KBM-7 (cell line): ENCODE measurements at regions not wholly inside any gene's neighbourhood (a gene's known extent, or its start where the extent isn't known, plus 50 kb on each side); places are given as distances from the start of the nearest gene placed in this dataset.

Source experiments
- DNase-seq: peaks from one replicate; pipeline ENCODE4 v3.0.0-alpha.2; 2015
- in situ Hi-C: fragments of 300-500 bp; cut with MboI; formaldehyde crosslinking; loops from 2 replicates; pipeline ENCODE4 v1.14.3; 2020; ENCODE audit warnings: low sequenced_read_pairs, low pct_unique_long_range_greater_than_20kb, mixed read lengths

DNA sequence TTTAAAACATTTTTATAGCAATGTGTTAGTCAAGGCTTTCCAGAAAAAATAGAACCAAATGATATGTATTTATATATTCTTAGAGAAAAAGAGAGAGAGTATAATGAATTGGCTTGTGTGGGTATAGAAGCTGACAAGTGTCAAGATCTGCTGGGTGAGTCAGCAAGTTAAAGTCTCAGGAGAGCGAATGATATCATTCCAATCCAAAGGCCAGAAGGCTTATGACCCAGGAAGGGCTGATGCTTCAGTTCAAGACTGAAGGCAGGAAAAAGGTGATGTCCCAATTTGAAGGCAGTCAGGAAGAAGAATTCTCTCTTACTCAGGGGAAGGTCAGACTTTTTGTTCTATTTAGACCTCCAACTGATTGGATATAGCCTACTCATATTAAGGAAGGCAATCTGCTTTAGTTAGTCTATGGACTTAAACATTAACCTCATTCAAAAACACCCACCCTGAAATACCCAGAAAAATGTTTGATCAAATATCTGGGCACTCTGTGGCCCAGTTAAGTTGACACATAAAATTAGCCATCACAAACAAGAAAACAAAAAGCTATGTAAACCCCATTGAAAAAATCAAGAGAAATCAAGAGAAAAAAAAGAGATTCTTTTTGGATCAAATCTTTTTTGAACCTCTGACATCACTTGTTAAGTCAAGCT is 189.6 kb downstream of the PIK3R1 start:
- in situ Hi-C loops: no loop called here
- no peak for DNase-seq

DNA sequence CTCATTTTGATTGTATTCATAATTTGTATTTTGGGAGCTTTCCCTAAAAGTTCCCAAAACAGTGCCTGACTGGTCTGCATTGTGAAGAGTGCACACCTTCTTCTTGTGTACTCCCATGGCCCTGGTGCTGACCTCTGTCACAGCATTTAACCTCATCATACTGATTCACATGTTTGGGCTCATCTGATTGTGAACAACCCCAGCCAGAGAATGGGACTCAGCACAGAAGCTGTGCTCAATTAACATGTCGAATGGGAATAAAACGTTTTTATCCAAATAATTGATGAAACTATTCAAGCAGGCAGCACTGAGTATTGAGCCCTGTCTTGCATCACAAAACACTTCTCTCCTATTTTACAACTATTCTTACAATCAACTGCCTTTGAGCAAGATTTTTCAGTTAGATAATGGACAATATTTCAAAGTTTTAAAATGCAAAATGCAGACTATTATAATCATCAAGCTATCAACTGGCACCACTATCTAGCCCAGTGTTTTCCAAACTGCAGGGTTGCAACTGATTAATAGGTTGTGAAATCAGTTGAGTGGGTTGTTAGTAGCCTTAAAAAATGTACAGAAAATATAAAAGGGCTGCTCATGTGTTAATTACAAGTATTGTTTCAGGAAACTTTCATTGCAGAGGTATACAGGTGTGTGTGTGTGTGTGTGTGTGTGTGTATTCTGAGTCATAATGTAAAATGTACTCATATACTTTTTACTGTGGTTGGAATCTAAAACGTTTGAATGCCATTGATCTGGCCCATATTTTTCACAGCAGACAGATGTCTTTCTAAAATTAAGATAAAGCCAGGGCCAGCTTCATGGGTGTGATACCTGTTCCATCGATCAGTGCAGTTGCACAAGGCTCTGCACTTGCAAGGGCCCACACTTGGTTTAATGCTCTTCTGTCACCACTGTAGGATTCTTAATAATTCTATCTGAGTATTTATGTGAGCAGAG is 190.5 kb downstream of the PIK3R1 start:
- no peak for DNase-seq
- in situ Hi-C loops: no loop called here

DNA sequence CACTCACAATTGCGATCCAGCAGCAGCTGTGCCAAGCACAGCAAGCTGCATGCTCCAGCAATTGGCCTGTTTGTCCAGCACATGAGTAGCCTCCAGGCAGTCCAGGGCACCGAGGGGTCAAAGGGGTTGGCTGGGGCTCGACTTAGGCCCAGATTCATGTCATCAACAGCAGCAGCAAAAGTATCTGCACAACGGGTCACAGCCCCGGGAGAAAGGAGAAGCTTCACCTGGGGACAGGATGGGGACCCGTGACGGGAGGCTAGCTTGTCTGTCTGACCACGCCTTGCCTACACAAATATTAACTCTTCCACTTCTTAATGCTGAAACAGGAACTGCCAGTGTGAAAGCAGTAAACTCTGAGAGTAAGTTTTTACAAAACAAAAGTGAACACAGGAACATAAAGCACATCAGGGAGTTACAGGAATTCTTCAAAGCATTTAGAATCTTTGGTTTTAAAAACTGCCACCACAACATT is 191.2 kb downstream of the PIK3R1 start:
- no peak for DNase-seq

DNA sequence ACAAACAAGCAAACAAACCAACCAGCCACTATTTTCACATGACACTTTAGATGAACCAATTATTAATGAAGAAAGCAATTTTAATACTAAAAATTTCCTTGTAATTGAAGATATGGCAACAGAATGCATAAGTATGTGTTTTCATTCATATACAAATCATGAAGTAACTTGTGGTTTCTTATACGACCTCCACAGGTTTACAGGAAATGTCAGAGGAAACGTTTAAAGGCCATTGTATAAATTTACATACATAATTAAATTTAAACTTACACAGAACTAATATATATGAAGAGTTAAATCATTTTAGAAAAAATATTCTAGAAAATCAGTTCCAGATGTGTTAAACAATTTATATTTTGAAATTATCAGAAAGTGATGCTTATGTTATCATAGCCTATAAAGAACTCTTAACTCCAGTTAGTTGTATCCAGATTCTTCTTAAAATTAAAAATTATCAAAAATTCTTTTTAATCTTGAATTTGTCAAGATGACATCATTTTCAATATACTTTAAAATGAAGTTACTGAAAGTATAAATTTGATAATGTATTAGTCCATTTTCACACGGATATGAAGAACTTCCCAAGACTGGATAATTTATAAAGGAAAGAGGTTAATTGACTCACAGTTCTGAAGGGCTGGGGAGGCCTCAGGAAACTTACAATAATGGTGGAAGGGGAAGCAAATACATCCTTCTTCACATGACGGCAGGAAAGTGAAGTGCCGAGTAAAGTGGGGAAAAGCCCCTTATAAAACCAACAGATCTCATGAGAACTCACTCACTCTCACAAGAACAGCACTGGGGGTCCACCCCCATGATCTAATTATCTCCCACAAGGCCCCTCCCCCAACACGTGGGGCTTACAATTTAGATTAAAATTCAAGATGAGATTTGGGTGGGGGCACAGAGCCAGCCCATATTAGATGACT is 192.0 kb downstream of the PIK3R1 start:
- in situ Hi-C loops: no loop called here
- DNase-seq: no peak

More for the DNA sequence above, 191.2 kb downstream of the PIK3R1 start:
- in situ Hi-C loops: no loop called here

DNA sequence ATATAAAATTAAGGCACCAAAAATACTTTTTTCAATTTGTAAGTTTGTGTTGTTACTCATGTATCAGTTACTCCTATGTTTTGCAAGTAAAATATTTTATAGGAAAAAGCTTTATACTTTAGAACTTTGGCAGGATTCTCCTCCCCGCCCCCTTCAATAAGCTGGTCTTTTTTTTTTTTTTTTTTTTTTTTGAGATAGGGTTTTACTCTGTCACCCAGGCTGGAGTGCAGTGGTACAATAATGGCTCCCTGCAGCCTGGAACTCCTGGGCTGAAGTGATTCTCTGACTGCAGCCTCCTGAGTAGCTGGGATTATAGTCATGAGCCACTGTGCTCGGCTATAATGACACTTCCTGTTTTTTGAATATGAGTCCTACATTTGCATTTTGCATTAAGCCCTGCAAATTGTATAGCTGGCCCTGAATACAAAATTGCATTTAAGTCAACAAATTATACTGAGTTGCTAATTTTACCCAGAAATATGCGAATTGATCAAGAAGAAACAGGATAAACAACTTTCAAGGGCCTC is 192.9 kb downstream of the PIK3R1 start:
- in situ Hi-C loops: no loop called here
- peak; percentile 50 for DNase-seq

DNA sequence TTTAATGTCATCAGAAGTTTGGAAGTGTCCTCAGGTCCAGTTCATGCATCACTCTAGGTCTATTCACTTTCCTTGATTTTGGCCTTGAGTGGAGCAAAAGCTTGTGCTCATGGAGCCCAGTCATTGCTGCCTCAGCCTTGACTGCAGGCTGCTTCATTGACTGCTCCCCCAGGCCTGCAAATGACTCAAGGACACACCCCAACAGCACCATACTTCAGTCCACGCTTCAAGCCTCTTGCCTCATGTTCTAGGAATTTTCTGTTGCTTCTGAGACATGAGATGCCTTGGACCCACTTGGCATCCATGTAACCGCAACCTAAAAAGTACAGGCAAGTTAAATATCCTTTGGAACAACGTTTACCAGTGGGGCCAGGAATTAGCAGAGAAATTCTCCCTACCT is 193.7 kb downstream of the PIK3R1 start:
- in situ Hi-C loops: no loop called here
- no peak for DNase-seq

DNA sequence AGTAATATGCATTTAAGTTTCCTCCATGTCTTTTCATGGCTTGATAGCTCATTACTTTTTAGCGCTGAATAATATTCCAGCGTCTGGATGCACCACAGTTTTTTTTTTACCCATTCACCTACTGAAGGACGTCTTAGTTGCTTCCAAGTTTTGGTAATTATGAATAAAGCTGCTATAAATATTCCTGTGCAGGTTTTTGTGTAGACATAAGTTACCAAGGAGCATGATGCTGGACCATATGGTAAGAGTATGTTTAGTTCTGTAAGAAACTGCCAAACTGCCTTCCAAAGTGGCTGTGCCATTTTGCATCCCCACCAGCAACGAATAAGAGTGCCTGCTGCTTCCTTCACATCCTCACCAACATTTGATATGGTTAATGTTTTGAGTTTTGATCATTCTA is 195.6 kb downstream of the PIK3R1 start:
- in situ Hi-C loops: no loop called here

DNA sequence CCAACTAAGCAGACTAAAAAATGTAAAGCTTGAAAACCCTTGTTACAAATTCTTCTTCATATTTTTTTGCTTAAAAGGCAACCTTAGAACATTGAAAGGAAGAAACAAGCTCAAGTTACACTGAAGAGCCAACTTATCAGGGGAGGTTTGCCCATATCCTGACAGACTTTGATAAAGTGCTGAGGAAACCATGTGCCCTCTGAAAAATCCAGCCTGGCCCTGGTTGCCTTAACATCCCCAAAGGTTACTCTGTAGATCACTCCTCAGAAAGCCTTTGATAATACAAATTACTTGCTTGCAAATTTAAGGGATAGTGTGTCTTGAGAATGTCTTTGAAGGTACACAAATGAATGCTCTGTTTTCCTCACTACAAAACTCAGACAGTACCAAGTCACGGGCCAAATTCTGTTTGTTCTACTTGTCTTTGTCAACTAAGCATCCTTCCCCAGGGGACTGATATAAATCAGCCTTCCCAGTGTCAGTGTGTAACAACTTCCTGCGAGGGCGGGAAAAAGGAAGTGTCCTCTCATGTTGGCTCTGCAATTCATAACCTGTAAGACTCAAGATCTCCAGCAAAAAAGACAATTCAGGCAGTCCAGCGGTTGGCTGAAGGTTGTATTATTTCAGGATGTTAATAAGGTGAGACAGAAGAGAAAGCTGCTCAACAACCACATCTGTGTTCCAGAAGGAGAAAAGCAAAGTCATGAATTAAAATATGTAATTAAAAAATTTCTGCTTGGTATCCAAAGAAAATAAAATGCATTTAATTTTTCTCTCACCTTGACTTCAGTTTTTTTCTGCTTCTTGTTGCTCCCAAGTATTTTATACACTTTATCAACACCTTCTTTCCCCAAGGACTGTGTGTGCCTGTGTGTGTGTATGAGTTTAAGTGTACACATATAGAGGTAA is 199.9 kb downstream of the PIK3R1 start:
- DNase-seq: peak; percentile 37
- in situ Hi-C loops: no loop called here

More for the DNA sequence above, 195.6 kb downstream of the PIK3R1 start:
- DNase-seq: no peak

DNA sequence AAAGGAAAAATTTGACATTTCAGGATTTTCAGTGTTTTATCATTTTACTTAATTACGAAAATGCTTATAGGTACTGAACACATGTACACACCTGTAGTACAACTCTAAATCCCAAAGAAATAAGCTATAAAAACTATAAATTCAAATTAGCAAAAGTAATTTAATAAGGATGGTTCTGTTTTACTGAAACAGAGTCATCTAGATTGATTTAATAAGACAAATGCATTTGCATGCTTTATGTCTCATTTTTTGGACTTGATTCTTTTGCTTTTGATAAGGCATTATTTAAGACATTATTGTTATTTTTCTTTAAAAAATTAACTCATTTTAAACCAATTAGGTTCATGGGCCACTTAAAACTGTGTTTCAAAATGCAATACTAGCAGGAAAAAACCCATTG is 201.2 kb downstream of the PIK3R1 start:
- in situ Hi-C loops: no loop called here
- no peak for DNase-seq

DNA sequence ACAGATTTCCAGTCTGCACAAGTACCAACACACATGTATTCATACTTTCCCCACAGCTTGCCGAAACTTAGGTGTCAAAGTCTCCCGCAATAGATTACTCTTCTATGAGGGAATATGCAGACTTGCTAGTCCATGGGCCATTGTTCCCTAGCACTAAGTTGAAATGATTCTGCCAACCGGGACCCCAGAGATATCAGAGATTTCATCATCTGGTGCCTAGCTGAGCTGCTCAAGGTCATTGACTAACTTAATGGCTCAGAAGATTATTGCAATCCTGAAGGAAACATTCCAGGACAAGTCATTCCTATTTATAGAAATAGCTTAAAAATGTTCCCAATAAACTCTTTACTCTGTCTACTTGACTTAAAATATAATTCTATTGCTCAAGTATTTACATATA is 202.6 kb downstream of the PIK3R1 start:
- in situ Hi-C loops: no loop called here

DNA sequence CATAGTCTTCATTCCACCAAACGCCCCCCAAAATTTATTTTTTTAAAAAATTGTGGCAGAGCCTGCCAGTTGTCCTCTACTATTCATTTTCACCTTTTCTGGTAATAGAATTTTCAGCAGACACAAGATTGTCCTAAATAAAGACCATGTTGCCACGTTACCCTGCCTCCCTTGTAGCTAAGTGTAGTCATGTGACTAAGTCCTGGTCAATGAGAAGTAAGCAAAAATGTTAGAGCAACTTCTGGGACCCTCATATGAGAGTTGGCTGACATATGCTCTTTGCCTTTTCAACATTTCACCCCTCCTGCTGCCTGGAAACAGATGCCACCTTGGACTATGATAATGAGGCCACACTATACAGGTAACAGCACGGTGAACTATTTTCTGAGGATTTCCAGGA is 203.1 kb downstream of the PIK3R1 start:
- DNase-seq: no peak
- in situ Hi-C loops: no loop called here

More for the DNA sequence above, 202.6 kb downstream of the PIK3R1 start:
- DNase-seq: no peak

DNA sequence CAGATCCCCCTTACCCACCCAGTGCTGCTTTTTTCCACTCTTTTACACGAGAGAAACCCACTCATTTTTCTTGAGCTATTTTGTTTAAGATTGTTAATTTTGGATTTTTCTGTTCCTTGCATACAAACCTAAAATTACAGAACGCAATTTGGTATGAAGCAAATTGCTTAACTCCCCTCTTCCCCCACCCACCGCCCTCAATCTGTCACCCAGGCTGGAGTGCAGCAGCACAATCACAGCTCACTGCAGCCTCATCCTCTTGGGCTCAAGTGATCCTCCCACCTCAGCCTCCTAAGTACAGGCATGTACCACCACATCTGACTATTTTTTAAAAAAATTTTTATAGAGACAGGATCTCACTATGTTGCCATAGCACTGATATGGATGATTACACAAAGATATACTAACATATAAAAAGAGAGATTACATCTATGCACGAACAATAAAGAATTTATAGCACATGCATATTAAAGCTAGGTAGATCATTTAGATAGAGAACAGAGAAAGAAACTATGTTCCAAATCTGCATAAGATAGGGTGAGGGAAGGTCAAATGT is 203.6 kb downstream of the PIK3R1 start:
- in situ Hi-C loops: no loop called here
- no peak for DNase-seq

DNA sequence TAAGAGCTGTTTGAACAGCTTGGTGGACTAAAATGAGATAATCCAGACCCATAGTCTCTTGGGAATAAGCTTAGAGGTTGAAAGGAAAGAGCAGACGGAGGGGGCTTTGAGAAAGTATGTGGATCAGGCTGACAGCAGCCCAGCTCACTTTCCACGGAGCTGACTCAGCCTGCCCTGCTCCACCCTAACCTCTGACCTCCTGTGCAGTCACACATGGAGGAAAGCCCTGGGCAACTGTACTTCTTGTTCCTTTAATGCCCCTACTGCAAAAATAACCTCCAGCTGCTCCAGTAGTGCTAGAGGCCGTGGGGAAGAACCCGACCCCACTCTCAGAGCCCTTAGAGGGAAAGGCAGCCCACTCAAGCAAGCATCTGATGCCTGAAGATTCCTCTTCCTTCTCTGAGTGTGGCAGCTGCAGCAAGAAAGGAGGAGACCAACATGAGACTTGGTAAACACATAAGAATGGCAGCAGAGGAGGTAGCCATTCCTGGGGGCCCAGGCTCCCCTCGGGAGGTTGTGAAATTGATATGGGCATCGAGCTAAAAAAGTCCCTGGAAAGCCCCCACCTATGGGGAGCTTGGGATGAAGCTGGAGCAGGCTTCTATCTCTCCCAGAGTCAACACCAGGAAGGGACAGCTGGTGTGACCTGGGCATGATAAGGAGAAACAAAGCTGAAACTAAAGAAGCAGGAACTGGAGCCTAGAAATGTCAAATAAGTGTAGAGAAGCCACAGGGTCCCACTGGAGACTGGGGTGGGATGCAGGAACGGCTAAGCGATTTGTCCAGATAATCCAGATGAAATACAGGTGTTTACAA is 204.3 kb downstream of the PIK3R1 start:
- in situ Hi-C loops: no loop called here
- no peak for DNase-seq

DNA sequence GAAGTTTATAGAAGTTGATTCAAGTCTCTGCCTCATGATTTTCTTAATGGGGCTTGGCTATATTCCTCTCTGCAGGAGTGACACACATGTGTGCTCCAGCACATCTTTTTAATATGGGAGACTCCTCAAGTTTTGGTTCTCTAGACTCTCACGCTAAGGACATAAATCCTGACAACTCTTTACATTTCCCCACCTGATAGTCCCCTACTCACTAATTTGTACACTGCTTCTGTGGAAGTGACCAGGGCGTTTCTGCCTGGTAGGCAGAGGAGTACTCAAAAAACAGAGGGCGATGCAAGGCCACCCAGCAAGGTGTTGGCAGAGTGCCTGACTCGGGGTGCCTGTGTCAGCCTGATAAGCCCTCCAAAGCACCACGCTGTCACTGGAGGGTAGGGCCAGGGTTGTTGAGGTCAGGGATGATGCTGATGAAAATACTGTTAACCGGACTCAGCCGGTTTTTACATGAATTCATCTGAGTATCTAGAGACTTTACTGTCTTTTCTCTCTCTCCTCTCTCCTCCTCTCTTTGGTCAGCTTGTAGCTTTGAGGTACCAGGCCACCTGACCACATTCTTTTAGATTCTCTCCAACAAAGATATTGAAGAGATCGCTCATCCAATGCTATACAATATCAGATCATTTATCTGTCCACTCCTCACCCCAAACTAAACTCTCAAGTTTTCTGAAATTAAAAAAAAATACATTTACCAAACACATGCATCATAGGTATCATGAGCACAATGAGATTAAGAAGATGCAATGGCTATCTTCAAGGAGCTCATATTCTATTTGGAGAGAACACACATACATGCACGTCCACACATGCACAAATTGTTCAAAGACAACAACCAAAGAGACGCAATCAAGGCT is 205.2 kb downstream of the PIK3R1 start:
- DNase-seq: no peak
- in situ Hi-C loops: no loop called here

DNA sequence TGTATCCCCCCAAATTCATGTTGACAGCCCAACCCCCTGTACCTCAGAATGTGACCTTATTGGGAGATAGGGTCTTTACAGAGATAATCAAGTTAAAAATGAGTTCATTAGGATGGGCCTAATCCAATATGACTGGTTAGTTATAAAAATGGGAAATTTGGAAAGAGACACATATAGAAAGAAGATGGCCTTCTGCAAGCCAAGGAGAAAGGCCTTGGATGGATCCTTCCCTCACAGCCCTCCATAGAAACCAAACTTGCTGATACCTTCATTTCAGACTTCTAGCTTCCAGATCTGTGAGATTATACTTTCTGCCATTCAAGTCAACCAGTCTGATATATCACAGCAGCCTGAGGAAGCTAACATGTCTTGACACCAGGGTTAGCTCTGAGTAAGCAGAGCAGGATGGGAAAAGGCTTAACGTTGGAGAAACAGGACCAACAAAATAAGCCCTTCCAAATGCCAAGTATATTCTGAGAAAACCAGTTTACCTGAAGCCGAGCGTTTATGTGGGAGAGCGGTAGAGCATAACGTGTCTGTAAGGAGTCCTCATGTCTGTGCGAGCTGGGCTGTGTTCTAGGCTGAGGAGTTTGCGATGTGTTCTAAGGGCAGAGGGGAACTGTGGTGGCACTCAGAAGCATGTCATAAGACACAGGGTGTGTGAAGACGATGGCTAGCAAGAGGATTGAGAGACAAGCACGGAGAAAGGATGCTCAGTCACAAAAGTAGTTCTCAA is 206.1 kb downstream of the PIK3R1 start:
- DNase-seq: no peak
- in situ Hi-C loops: no loop called here
